Right renal cortex interstitium (tissue), 3 donors: ENCODE measurements at regions not wholly inside any gene's neighbourhood (a gene's known extent, or its start where the extent isn't known, plus 50 kb on each side); places are given as distances from the start of the nearest gene placed in this dataset.

Experiments used
- DNase-seq, 3 donors: peaks; one replicate each; pipeline ENCODE4 v3.0.0-alpha.2; 2013; ENCODE audit warnings: low read depth in 3 of 3, low spot score in 2 of 3

GRCh38 chr18:72692086-72692485 is 147.9 kb upstream of the CBLN2 start:
- no peak for DNase-seq

DNA sequence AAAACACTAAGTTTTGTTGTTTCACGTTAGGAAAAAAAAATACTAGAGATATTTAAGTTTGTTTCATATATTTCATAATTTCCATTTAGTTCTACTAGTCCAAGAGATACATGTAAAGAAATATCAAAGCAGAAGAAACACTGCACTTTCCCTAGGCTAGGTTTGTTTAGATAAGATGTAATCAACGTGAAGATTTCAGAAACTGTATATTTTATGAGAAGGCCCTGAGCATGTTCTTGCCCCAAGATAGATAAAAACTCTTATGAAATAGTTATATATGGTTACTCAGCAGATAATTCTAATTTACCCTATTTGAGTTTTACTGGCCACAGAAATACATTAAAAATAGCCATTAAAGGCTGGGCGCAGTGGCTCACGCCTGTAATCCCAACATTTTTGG is 143.6 kb upstream of the CBLN2 start:
- DNase-seq = no peak

GRCh38 chr18:72675394-72675793 is 131.3 kb upstream of the CBLN2 start:
- no peak for DNase-seq

- DNase-seq = no peak
Observed at GRCh38 chr18:72674710-72675109, 130.6 kb upstream of the CBLN2 start.

DNA sequence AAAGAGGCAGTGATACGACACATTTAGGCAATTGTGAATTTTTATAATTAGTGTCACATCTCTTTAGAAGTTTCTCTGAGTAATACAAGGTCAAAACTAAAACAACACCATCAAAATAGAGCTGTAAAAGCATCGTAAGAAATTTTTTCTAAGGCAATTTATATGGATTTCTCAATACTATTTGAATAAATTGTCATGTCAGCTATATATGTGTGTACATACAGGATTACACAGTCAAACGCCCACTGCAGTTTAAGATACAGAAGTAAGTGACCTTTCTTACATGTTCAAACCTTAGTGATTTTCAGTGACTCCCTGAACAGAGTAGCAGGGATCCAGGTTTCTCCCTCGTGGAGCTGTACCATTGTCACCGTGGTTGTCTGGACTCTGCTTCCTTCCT is 129.1 kb upstream of the CBLN2 start:
- DNase-seq = no peak

GRCh38 chr18:72672364-72673184 is 128.4 kb upstream of the CBLN2 start:
- DNase-seq = peak in 2 of 3 donors; percentile 27

DNA sequence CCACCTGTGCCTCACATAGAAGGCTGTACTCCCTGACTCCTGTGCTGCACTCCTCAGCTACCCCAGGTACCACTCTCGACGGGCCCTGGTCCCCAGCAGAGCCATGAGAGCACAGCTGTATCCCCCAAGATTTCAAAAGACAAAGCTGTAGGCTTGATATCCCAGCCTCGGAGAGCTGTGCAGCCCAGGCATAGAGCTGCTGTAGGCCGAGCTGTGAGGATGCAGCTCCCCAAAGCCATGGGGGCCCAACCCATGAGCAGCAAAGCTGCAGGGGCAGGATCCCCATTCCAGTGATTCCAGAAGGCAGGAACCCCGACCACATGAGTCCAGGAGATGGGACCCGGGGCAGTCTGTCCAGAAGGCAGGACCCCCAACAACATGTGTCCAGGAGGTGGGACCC is 123.8 kb upstream of the CBLN2 start:
- no peak for DNase-seq

DNA sequence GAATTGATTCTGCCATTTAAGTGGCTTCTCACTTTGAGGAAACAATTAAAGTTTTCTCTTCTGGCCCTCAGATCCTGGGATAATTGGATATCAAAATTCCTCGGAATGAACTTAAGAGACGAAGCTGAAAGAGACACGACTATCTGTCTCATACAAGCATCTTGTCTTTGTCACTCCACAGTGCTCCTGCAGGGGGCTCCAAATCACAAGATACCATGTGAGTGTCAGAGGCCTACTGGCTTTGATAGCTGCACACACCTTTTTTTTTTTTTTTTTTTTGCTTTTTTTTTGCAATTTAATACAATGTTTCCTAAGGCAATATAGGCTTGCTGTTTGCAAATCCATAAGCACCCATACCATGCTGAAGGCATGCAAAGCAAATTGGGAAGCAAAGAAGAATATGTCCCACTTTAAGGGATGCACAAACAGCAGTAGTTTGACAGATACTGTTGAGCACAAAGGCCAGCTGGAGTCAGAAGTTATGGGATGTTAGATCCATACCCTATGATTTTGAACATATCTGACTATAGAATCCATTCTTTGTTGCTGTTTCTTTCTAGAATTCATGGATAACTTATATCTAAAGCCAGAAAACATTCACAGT is 109.0 kb upstream of the CBLN2 start:
- DNase-seq = peak in 2 of 3 donors; percentile 10 to 15

DNA sequence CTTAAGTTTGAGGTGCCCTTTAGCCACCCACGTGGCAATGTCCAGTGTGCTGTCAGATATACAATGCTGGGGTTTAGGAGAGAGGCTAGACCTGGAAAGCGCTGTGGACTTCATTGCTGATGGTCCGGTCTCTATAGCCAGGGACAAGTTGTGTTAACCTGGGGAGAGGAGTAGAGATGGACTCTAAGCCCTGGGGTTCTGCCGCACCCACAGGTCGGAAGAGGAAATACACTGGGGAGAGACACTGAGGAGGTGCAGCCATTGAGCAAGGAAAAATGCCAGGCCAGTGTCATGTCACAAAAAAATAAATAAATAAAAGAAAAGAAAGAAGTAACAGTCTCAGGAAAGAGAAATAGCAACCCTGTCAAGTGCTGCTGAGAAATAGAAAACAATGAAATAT is 106.9 kb upstream of the CBLN2 start:
- no peak for DNase-seq

DNA sequence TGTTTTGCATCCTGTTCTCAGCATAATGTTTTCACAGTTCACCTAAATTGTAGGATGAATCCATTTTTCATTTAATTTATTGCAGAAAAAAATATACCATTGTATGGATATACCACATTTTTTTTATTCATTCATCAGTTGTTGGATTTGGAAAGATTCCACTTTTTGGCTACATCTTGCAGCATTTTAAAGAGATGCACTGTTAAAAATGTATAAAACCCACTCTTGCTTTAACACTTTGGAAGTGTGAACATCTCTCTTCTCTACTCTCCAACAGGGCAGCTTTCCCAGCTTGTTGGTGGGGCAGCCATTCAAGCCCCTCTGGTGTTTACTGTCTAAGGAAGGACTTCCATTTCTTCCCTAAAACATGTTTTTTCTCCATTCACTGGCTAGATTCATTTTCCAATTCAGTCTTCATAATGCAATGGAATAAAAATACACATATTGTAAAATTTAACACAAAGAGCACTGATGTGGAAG is 104.4 kb upstream of the CBLN2 start:
- DNase-seq = no peak

GRCh38 chr18:72648079-72648478 is 103.9 kb upstream of the CBLN2 start:
- DNase-seq = no peak

DNA sequence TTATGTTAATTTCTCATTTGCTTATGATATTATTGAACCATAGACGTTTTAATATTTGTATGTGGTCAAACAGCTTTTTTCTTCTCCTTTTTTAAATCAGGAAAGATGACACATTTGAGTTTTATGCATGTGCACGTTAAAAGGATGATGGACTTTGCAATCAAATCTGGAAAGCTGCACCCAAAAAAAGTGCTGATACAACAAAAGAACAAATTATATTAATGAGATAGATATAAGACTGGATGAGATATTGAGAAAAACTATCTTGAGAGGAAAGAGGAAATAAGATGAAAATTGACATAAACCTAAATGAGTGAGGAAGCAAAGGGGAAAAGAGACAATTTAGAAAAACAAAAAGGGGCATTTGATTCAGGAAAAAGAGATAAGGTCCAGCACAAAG is 96.4 kb upstream of the CBLN2 start:
- no peak for DNase-seq

GRCh38 chr18:72638376-72638775 is 94.2 kb upstream of the CBLN2 start:
- DNase-seq = no peak

GRCh38 chr18:72637721-72638120 is 93.6 kb upstream of the CBLN2 start:
- no peak for DNase-seq

DNA sequence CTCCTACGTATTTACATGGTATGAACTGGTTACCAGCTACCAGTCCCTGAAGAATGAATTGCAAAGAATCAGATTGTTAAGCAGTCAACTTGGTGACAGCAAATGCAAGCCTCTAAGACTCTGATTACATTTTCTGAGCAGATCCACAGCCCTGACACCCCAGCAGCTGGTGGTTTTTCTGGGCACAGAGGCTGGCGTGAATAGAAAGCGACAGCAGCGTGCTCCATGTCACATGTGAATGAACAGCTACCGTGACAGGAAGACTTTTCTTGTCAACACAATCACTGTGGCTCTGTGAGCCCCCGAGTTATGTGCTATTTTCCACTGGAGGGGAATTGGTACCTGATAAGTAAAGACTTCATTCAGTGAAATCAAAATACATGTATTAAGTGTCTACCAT is 93.2 kb upstream of the CBLN2 start:
- no peak for DNase-seq

DNA sequence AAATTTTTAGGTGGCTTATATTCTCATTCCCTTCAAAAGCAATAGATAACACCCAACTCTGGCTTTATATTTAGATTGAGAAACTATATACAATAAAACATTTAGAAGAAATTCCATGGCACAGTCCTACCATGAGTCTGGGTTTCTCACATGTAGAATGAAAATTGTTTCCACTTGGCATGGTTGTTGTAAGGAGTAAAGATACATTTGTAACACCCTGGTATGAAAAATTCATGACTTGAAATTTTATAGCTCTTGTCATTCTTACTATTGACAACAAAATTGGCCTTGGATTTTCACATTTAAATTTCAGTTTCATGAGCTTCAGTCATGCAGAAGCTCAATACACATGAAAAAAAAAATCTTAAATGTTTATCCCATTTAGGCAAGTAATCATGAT is 92.5 kb upstream of the CBLN2 start:
- DNase-seq = no peak

- no peak for DNase-seq
Observed at GRCh38 chr18:72634500-72634899, 90.4 kb upstream of the CBLN2 start.

DNA sequence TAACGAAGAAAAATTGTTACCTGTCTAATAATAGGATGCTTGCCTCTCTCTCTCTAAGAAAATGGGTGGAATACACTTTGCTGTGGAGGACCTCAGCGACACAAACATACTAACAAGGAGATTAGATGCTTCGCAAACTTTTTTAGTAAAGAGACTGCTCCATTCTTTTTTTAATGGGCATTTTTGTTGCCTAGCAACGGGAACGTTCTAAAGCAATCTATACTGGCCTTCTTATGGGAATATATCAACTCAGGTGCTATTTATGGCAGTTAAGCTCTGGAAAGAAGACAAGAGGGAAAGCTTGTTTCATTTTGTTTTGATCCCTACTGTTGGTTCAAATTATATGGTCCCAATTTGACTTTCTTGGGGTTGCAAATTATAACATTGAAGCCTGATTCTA is 86.8 kb upstream of the CBLN2 start:
- no peak for DNase-seq

GRCh38 chr18:72623444-72623843 is 79.3 kb upstream of the CBLN2 start:
- DNase-seq = no peak

GRCh38 chr18:72613534-72613930 is 69.4 kb upstream of the CBLN2 start:
- DNase-seq = no peak

DNA sequence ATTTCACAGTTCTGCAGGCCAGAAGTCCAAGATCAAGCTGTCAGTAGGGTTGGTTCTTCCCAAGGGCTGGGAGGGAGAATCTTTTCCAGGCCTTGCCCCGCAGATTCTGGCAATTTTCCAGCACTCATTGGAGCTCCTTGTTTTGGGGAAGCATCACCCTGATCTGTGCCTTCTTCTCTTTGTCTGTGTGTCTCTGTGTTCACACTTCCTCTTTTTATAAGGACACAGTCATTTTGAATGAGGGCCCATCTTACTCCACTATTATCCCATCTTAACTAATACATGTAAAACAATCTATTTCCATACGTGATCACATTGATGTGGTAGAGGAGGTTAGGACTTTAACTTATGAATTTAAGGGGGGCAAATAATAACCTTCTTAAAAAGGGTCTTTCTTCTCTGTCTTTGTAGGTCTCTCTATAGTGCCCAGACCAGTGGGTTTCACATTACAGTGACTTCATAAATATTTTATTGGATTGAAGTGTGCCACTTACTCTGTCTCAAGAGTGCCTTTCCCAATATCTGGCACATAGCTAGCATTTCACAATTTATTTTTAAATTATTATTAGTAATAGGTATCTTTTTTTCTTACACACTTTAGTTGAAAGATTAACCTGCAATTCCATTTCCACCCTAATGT is 68.9 kb upstream of the CBLN2 start:
- no peak for DNase-seq

- no peak for DNase-seq
Observed at GRCh38 chr18:72605376-72605775, 61.2 kb upstream of the CBLN2 start.
